GM12878 (cell line): ENCODE measurements at regions not wholly inside any gene's neighbourhood (a gene's known extent, or its start where the extent isn't known, plus 50 kb on each side); places are given as distances from the start of the nearest gene placed in this dataset.

Experiments
- ATAC-seq: fragments of 200-7000 bp; cut with Tn5 transposase; 3 replicates; pipeline ENCODE4 v1.9.1; 2020; ENCODE audit warnings: mild to moderate bottlenecking, moderate library complexity
- BruUV-seq: library from RNA; stranded (reverse); fragments of 400-500 nt; replicated peaks from 2 replicates; lab custom pipeline; 2021; lab: Mats Ljungman, UMichigan
- CTCF ChIA-PET: fragments of 300-600 bp; sonication (Branson Sonifier 250); formaldehyde crosslinking; extraction: SDS; loops from one replicate; lab custom pipeline; 2021; ENCODE audit warnings: inconsistent platforms; lab: Yijun Ruan, JAX
- POLR2A ChIA-PET: fragments of 350-600 bp; formaldehyde crosslinking; extraction: SDS; loops from one replicate; lab custom pipeline; 2021; ENCODE audit warnings: inconsistent platforms; lab: Charles Lee
- RAD21 ChIA-PET: fragments of 300-600 bp; sonication (Branson Sonifier 250); formaldehyde crosslinking; loops from one replicate; lab custom pipeline; 2023; ENCODE audit warnings: antibody characterized with exemption; ENCODE audit not compliant: unreplicated experiment; lab: Charles Lee
- SMC1A ChIA-PET: fragments of 300-600 bp; sonication (Branson Sonifier 250); formaldehyde crosslinking; loops from one replicate; lab custom pipeline; 2023; ENCODE audit not compliant: unreplicated experiment, uncharacterized antibody; lab: Charles Lee
- DNase-seq: peaks from one replicate; pipeline ENCODE4 v3.0.0-alpha.2; 2011; ENCODE audit warnings: low read depth, low spot score
- FAIRE-seq: peaks from 3 replicates; lab custom pipeline; 2011; peaks lifted over from hg19 to GRCh38; lab: Jason Lieb, UNC
- H2AFZ ChIP-seq: 2 replicates; pipeline ENCODE4 v1.6.0; 2011; ENCODE audit warnings: low read depth, low read length, control low read depth; ENCODE audit not compliant: control insufficient read depth
- H3K27ac ChIP-seq: 2 replicates; pipeline ENCODE4 v1.5.1; 2011; ENCODE audit warnings: control low read depth; ENCODE audit not compliant: control insufficient read depth, insufficient read depth
- H3K27me3 ChIP-seq, 2 experiments: replicated peaks in 1 of 2; 2 replicates each; pipeline versions ENCODE4 v1.6.0 to v1.6.1; 2011; ENCODE audit warnings: low read length in 1 of 2; ENCODE audit not compliant: control insufficient read depth in 2 of 2, insufficient read depth in 2 of 2
- H3K36me3 ChIP-seq, 2 experiments: 2 replicates each; pipeline ENCODE4 v1.5.1; 2011; ENCODE audit warnings: low read length in 1 of 2; ENCODE audit not compliant: control insufficient read depth in 2 of 2, insufficient read depth in 2 of 2
- H3K4me1 ChIP-seq: 2 replicates; pipeline ENCODE4 v1.6.1; 2011; ENCODE audit warnings: mild to moderate bottlenecking, low read length, moderate library complexity, mixed read lengths; ENCODE audit not compliant: control insufficient read depth, insufficient read depth
- H3K4me2 ChIP-seq: 2 replicates; pipeline ENCODE4 v1.6.0; 2011; ENCODE audit warnings: control low read depth; ENCODE audit not compliant: control insufficient read depth, insufficient read depth
- H3K4me3 ChIP-seq: fragments of 200-600 bp; sonication (generic); 2 replicates; pipeline ENCODE4 v1.5.1; 2016
- H3K79me2 ChIP-seq: 2 replicates; pipeline ENCODE4 v1.6.0; 2011; ENCODE audit warnings: low read length; ENCODE audit not compliant: control insufficient read depth, insufficient read depth
- H3K9ac ChIP-seq: 2 replicates; pipeline ENCODE4 v1.8.0; 2011; ENCODE audit warnings: low read length, control low read depth, mixed read lengths; ENCODE audit not compliant: control insufficient read depth, insufficient read depth
- H3K9me3 ChIP-seq: replicated peaks from 3 replicates; pipeline ENCODE4 v1.5.1; 2011; ENCODE audit warnings: mild to moderate bottlenecking, low read length; ENCODE audit not compliant: control insufficient read depth, insufficient read depth
- H4K20me1 ChIP-seq: 2 replicates; pipeline ENCODE4 v1.6.0; 2011; ENCODE audit not compliant: control insufficient read depth, insufficient read depth
- CREM ChIP-seq: IDR thresholded peaks from 2 replicates; pipeline ENCODE4 v1.6.1; 2014; ENCODE audit warnings: antibody characterized with exemption, low read depth
- KLF5 ChIP-seq: fragments of 450-650 bp; IDR thresholded peaks from 2 replicates; pipeline ENCODE4 v1.6.1; 2014; ENCODE audit warnings: mild to moderate bottlenecking; ENCODE audit not compliant: partially characterized antibody
- NFIC ChIP-seq: IDR thresholded peaks from 2 replicates; pipeline ENCODE4 v1.6.1; 2012; ENCODE audit warnings: low read depth, mild to moderate bottlenecking, inconsistent platforms, low read length, moderate library complexity
- RELA ChIP-seq: fragments of 450-650 bp; IDR thresholded peaks from 2 replicates; pipeline ENCODE4 v1.8.0; 2014; ENCODE audit warnings: borderline replicate concordance; ENCODE audit not compliant: partially characterized antibody
- SRF ChIP-seq, 2 experiments: IDR thresholded peaks; 2 replicates each; pipeline ENCODE4 v1.6.1; 2011; ENCODE audit warnings: low read depth in 2 of 2, low read length in 2 of 2, mild to moderate bottlenecking in 1 of 2, moderate library complexity in 1 of 2
- WGBS: methylation state at CpG from one replicate; pipeline ENCODE4 v1.1.6; 2016; ENCODE audit warnings: low lambda C conversion rate; ENCODE audit not compliant: insufficient replicate concordance, insufficient coverage; ENCODE audit errors: missing lambda C conversion rate; 5-methylcytosine and 5-hydroxymethylcytosine counted together
- in situ Hi-C: fragments of 300-500 bp; cut with MboI; formaldehyde crosslinking; loops from 9 replicates; pipeline ENCODE4 v1.14.3; 2018; ENCODE audit warnings: mixed read lengths
- intact Hi-C: fragments of 100-400 bp; cut with micrococcal nuclease; formaldehyde crosslinking; loops from one replicate; pipeline ENCODE4 v1.14.2; 2022; ENCODE audit not compliant: unreplicated experiment
- TF ChIP-seq, protein P1 (sequence below): fragments of 450-650 bp; conservative IDR thresholded peaks from 2 replicates; pipeline ENCODE4 v1.6.1; 2017; ENCODE audit warnings: mild to moderate bottlenecking, moderate library complexity

GRCh38 chr12:94856324-94856723 is 147.2 kb downstream of the NDUFA12 start (continued):
- TF ChIP-seq CREM (no peak), RELA (no peak), KLF5 (no peak), NFIC (no peak)

GRCh38 chr12:94855853-94856252 is 147.6 kb downstream of the NDUFA12 start:
- Histone ChIP-seq H3K27me3 (no peaks in the 10 kb centered on the region), H2AFZ (no peak overlapping the region), H3K4me3 (no peak overlapping the region), H3K36me3 (peaks cover 0 to 12% of the 10 kb centered on the region in 2 experiments), H3K9me3 (peaks cover 4% of the 10 kb centered on the region; the same call in 2 of the 3 replicates), H3K4me2 (no peak overlapping the region), H3K27ac (no peak overlapping the region; the same call in 1 of the 2 replicates), H4K20me1 (no peaks in the 10 kb centered on the region), H3K9ac (no peak overlapping the region), H3K4me1 (peaks cover 14% of the 10 kb centered on the region), H3K79me2 (peaks cover 87% of the 10 kb centered on the region)
- WGBS: 86% methylated on average over 6 of the region's 6 CpGs
- peak; percentile 31; the same call in 2 of the 3 replicates for ATAC-seq
- ChIA-PET RAD21 (interaction anchor here (1.1 to 1.4 kb wide), 3 partner anchors 18 to 86 kb away, joined by 3 to 6 read pairs (median 4); no protein-coding TSS in a partner anchor), SMC1A (interaction anchor here (0.8 to 1.0 kb wide), 2 partner anchors 10 to 12 kb away, joined by 3 to 6 read pairs; no protein-coding TSS in a partner anchor), POLR2A (interaction anchor here (0.8 to 1.0 kb wide), 2 partner anchors 9 to 11 kb away, joined by 3 read pairs; no protein-coding TSS in a partner anchor), CTCF (no interaction called here)
- in situ Hi-C loops (no loop called here), intact Hi-C loops (no loop called here)
- no TSS peak for BruUV-seq
- DNase-seq: no peak
- TF ChIP-seq, protein P1, sequence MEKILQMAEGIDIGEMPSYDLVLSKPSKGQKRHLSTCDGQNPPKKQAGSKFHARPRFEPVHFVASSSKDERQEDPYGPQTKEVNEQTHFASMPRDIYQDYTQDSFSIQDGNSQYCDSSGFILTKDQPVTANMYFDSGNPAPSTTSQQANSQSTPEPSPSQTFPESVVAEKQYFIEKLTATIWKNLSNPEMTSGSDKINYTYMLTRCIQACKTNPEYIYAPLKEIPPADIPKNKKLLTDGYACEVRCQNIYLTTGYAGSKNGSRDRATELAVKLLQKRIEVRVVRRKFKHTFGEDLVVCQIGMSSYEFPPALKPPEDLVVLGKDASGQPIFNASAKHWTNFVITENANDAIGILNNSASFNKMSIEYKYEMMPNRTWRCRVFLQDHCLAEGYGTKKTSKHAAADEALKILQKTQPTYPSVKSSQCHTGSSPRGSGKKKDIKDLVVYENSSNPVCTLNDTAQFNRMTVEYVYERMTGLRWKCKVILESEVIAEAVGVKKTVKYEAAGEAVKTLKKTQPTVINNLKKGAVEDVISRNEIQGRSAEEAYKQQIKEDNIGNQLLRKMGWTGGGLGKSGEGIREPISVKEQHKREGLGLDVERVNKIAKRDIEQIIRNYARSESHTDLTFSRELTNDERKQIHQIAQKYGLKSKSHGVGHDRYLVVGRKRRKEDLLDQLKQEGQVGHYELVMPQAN: no peak
- TF ChIP-seq SRF (IDR thresholded peaks at IDR 0.05; ENCODE audit: low read depth in 2 of 2, low read length in 2 of 2): peak in 1 of 2 experiments; percentile 59; a peak in 1 of 4 replicates
- FAIRE-seq: no peak
